SU-DHL-6 (cell line): ENCODE measurements at regions not wholly inside any gene's neighbourhood (a gene's known extent, or its start where the extent isn't known, plus 50 kb on each side); places are given as distances from the start of the nearest gene placed in this dataset.

ENCODE experiments used
- CTCF ChIP-seq: fragments of 200-600 bp; sonication (generic); IDR thresholded peaks from one replicate; pipeline ENCODE4 v1.5.1; 2017; ENCODE audit warnings: antibody characterized with exemption, mild to moderate bottlenecking, low read length, moderate library complexity; ENCODE audit not compliant: insufficient read depth, poor library complexity, severe bottlenecking
- EZH2phosphoT487 ChIP-seq: fragments of 200-600 bp; sonication (generic), shearing (Covaris generic); conservative IDR thresholded peaks from 2 replicates; pipeline ENCODE4 v1.6.1; 2018; ENCODE audit warnings: mild to moderate bottlenecking, antibody characterized with exemption, low read length, moderate library complexity, mixed read lengths

- TF ChIP-seq CTCF: no peak
- TF ChIP-seq EZH2phosphoT487: no peak
Observed at GRCh38 chr1:118396279-118396678, 211.3 kb upstream of the SPAG17 start.
